Loucy (cell line): ENCODE measurements at regions not wholly inside any gene's neighbourhood (a gene's known extent, or its start where the extent isn't known, plus 50 kb on each side); places are given as distances from the start of the nearest gene placed in this dataset.

Experiments
- H2AFZ ChIP-seq: fragments of 200-600 bp; sonication (generic); 2 replicates; pipeline ENCODE4 v1.6.0; 2016; ENCODE audit warnings: antibody characterized with exemption, mild to moderate bottlenecking, low read length, moderate library complexity
- H3F3A ChIP-seq: fragments of 200-600 bp; 2 replicates; pipeline ENCODE4 v1.6.0; 2016; ENCODE audit warnings: antibody characterized with exemption, low read depth, mild to moderate bottlenecking
- H3K27me3 ChIP-seq: fragments of 200-600 bp; sonication (generic); 2 replicates; pipeline ENCODE4 v1.6.1; 2014; ENCODE audit warnings: low read length, mild to moderate bottlenecking; ENCODE audit not compliant: insufficient read depth, poor library complexity, severe bottlenecking
- H3K36me3 ChIP-seq: fragments of 200-600 bp; sonication (generic); 2 replicates; pipeline ENCODE4 v1.6.1; 2016; ENCODE audit warnings: low read length; ENCODE audit not compliant: insufficient read depth
- H3K4me1 ChIP-seq: fragments of 200-600 bp; sonication (generic); 2 replicates; pipeline ENCODE4 v1.5.1; 2014; ENCODE audit warnings: low read length, mild to moderate bottlenecking; ENCODE audit not compliant: insufficient read depth, poor library complexity, severe bottlenecking
- H3K4me2 ChIP-seq: fragments of 200-600 bp; sonication (generic); 2 replicates; pipeline ENCODE4 v1.6.0; 2014; ENCODE audit warnings: antibody characterized with exemption, low read length, low read depth, mild to moderate bottlenecking; ENCODE audit not compliant: poor library complexity, severe bottlenecking
- H3K4me3 ChIP-seq: fragments of 200-600 bp; sonication (generic); 2 replicates; pipeline ENCODE4 v1.5.1; 2014; ENCODE audit warnings: low read length, mild to moderate bottlenecking, mixed read lengths; ENCODE audit not compliant: poor library complexity, severe bottlenecking
- H3K79me2 ChIP-seq: fragments of 200-600 bp; sonication (generic); 2 replicates; pipeline ENCODE4 v1.6.1; 2014; ENCODE audit warnings: low read length; ENCODE audit not compliant: insufficient read depth
- H3K9ac ChIP-seq: fragments of 200-600 bp; sonication (generic); 2 replicates; pipeline ENCODE4 v1.6.0; 2014; ENCODE audit warnings: mild to moderate bottlenecking, low read depth, low read length, moderate library complexity; ENCODE audit not compliant: poor library complexity, severe bottlenecking
- H3K9me2 ChIP-seq: fragments of 200-600 bp; sonication (generic); replicated peaks from 2 replicates; pipeline ENCODE4 v1.6.1; 2016; ENCODE audit warnings: low read depth, low read length, mixed read lengths
- H3K9me3 ChIP-seq: fragments of 200-600 bp; sonication (generic); 2 replicates; pipeline ENCODE4 v1.6.1; 2014; ENCODE audit warnings: mild to moderate bottlenecking, antibody characterized with exemption, low read length, low read depth; ENCODE audit not compliant: insufficient read depth
- H4K20me1 ChIP-seq: fragments of 200-600 bp; sonication (generic); 2 replicates; pipeline ENCODE4 v1.6.0; 2014; ENCODE audit warnings: antibody characterized with exemption, low read length, mild to moderate bottlenecking; ENCODE audit not compliant: insufficient read depth, poor library complexity, severe bottlenecking
- CTCF ChIP-seq: fragments of 200-600 bp; sonication (generic); conservative IDR thresholded peaks from 2 replicates; pipeline ENCODE4 v1.5.1; 2014; ENCODE audit warnings: mild to moderate bottlenecking, antibody characterized with exemption, low read length
- EZH2phosphoT487 ChIP-seq: fragments of 200-600 bp; IDR thresholded peaks from 2 replicates; pipeline ENCODE4 v1.6.1; 2018; ENCODE audit warnings: antibody characterized with exemption, mild to moderate bottlenecking, moderate library complexity, borderline replicate concordance

- no peak overlapping the region for H2AFZ ChIP-seq
- H3K79me2 ChIP-seq: no peaks in the 10 kb centered on the region
- H3K27me3 ChIP-seq: no peaks in the 10 kb centered on the region
- H3K4me3 ChIP-seq: no peak overlapping the region
- H3K9me3 ChIP-seq: no peaks in the 10 kb centered on the region
- TF ChIP-seq EZH2phosphoT487 (no peak), CTCF (no peak)
- H3K9ac ChIP-seq: no peak overlapping the region
- no peaks in the 10 kb centered on the region for H3K4me1 ChIP-seq
- no peaks in the 10 kb centered on the region for H3K36me3 ChIP-seq
- H3F3A ChIP-seq: no peaks in the 10 kb centered on the region
- no peak overlapping the region for H3K4me2 ChIP-seq
- no peaks in the 10 kb centered on the region for H3K9me2 ChIP-seq
- no peaks in the 10 kb centered on the region for H4K20me1 ChIP-seq
Observed at GRCh38 chr5:106757672-106758071, 913.1 kb downstream of the EFNA5 start.

DNA sequence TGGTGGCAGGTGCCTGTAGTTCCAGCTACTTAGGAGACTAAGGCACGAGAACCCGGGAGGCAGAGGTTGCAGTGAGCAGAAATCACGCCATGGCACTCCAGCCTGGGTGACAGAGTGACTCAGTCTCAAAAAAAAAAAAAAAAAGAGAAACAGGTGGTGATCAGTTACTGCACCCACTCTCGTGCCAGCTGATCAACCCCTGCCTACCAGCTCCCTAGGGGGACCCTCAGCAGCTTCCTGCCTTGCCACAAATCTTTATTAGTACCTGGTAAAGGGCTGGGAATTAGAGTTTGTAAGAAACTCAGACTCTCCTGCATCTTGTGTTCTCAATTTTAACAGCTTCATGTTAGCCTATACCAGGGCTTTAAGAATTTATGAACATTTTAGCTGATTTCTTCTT is 914.9 kb downstream of the EFNA5 start:
- Histone ChIP-seq H3K79me2 (no peaks in the 10 kb centered on the region), H3K27me3 (no peaks in the 10 kb centered on the region), H3K9me2 (no peaks in the 10 kb centered on the region), H3K36me3 (no peaks in the 10 kb centered on the region), H3F3A (no peaks in the 10 kb centered on the region), H3K9ac (no peak overlapping the region), H3K4me2 (no peak overlapping the region), H2AFZ (no peak overlapping the region), H3K4me1 (no peaks in the 10 kb centered on the region), H3K9me3 (no peaks in the 10 kb centered on the region), H4K20me1 (no peaks in the 10 kb centered on the region), H3K4me3 (no peak overlapping the region)
- TF ChIP-seq CTCF (no peak), EZH2phosphoT487 (no peak)

GRCh38 chr5:106755066-106755465 is 915.7 kb downstream of the EFNA5 start:
- no peak for TF ChIP-seq EZH2phosphoT487
- no peak for TF ChIP-seq CTCF
- no peak overlapping the region for H2AFZ ChIP-seq

More at GRCh38 chr5:106755066-106755465, 915.7 kb downstream of the EFNA5 start:
- H3K27me3 ChIP-seq: no peaks in the 10 kb centered on the region
- no peaks in the 10 kb centered on the region for H4K20me1 ChIP-seq
- H3K4me2 ChIP-seq: no peak overlapping the region
- H3K36me3 ChIP-seq: no peaks in the 10 kb centered on the region
- no peaks in the 10 kb centered on the region for H3K9me2 ChIP-seq
- no peak overlapping the region for H3K9ac ChIP-seq
- H3K4me3 ChIP-seq: no peak overlapping the region
- no peaks in the 10 kb centered on the region for H3K4me1 ChIP-seq
- H3K9me3 ChIP-seq: no peaks in the 10 kb centered on the region
- H3K79me2 ChIP-seq: no peaks in the 10 kb centered on the region
- H3F3A ChIP-seq: no peaks in the 10 kb centered on the region
